Endodermal cell (in vitro differentiated cells): ENCODE measurements at regions not wholly inside any gene's neighbourhood (a gene's known extent, or its start where the extent isn't known, plus 50 kb on each side); places are given as distances from the start of the nearest gene placed in this dataset.

Experiments
- DNase-seq: peaks from one replicate; pipeline ENCODE4 v3.0.0-alpha.2; 2017
- H3K27ac ChIP-seq: 2 replicates; pipeline ENCODE4 v1.5.1; 2013; ENCODE audit warnings: mild to moderate bottlenecking, low read depth, low read length, moderate library complexity
- H3K27me3 ChIP-seq: 2 replicates; pipeline ENCODE4 v1.6.1; 2013; ENCODE audit warnings: mild to moderate bottlenecking, low read length, moderate library complexity; ENCODE audit not compliant: insufficient read depth, control insufficient read depth, poor library complexity, severe bottlenecking
- H3K36me3 ChIP-seq: 2 replicates; pipeline ENCODE4 v1.7.0; 2013; ENCODE audit warnings: mild to moderate bottlenecking, low read length, moderate library complexity; ENCODE audit not compliant: control insufficient read depth, insufficient read depth
- H3K4me1 ChIP-seq: one replicate; pipeline ENCODE4 v1.7.0; 2013; ENCODE audit warnings: low read length; ENCODE audit not compliant: control insufficient read depth, insufficient read depth
- H3K4me3 ChIP-seq: 2 replicates; pipeline ENCODE4 v1.5.1; 2013; ENCODE audit warnings: mild to moderate bottlenecking, low read length, moderate library complexity
- H3K9ac ChIP-seq: 2 replicates; pipeline ENCODE4 v1.6.1; 2013; ENCODE audit warnings: mild to moderate bottlenecking, low read length, moderate library complexity; ENCODE audit not compliant: poor library complexity, severe bottlenecking; ENCODE audit errors: extremely low read depth
- H3K9me3 ChIP-seq: 2 replicates; pipeline ENCODE4 v1.6.1; 2013; ENCODE audit warnings: mild to moderate bottlenecking, low read length, moderate library complexity; ENCODE audit not compliant: control insufficient read depth
- H3K27ac Mint-ChIP-seq: 2 replicates; pipeline ENCODE4 v1.8.0; 2020; ENCODE audit warnings: mixed read lengths
- H3K27me3 Mint-ChIP-seq: 2 replicates; pipeline ENCODE4 v1.8.0; 2021; ENCODE audit warnings: mild to moderate bottlenecking, mixed read lengths; ENCODE audit not compliant: insufficient read depth
- H3K36me3 Mint-ChIP-seq: 2 replicates; pipeline ENCODE4 v1.8.0; 2020; ENCODE audit warnings: low read depth, mixed read lengths
- H3K4me1 Mint-ChIP-seq: 2 replicates; pipeline ENCODE4 v1.8.0; 2020; ENCODE audit warnings: mixed read lengths
- H3K4me3 Mint-ChIP-seq: 2 replicates; pipeline ENCODE4 v1.8.0; 2020; ENCODE audit warnings: mild to moderate bottlenecking, moderate library complexity, mixed read lengths
- H3K9me3 Mint-ChIP-seq: 2 replicates; pipeline ENCODE4 v1.8.0; 2020; ENCODE audit warnings: mild to moderate bottlenecking, mixed read lengths
- WGBS, 2 experiments: methylation state at CpG; one replicate each; pipeline versions ENCODE4 v1.1.5 to v1.1.7; 2013; ENCODE audit warnings: missing lambda C conversion rate in 2 of 2, mixed read lengths in 1 of 2; ENCODE audit not compliant: insufficient coverage in 1 of 2, insufficient read length in 1 of 2; 5-methylcytosine and 5-hydroxymethylcytosine counted together
- TF ChIP-seq, protein P1 (sequence below): fragments of 200-600 bp; sonication (generic); conservative IDR thresholded peaks from 2 replicates; pipeline ENCODE4 v1.5.0; 2021; ENCODE audit warnings: antibody characterized with exemption, mild to moderate bottlenecking

DNA sequence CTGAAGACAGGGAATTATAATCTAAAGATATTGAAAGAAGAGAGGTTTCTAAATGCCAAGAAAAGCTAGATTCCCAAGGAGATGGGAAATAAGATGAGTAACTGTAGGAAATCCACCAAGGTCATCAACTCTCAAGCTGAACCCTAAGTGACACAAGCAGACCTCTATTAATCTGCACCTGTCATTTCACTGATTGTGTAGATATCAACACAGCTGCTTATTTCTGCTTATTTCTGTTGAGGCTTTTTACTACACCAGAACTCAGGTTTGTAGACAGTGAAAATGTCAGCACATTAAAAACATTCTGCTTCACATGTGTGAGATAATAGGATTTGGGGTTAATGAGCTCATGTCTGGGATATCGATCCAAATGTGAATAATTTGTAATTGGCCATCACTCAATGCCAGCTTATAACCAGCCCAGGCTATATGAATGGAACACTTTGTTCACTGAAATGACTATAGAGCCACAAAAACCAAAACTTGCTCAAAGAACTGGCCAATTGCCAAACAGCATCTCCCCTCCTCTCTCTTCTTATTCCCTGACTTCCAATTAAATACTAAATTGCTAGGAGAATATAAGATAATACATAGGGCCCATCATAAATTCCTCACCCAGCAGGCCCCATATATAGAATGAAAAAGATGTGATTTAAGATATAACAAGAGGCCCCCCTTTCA lies 188.7 kb upstream of the ARID2 start:
- H3K9me3 Mint-ChIP-seq, result no peaks in the 10 kb centered on the region
- no peak overlapping the region for H3K4me3 Mint-ChIP-seq

DNA sequence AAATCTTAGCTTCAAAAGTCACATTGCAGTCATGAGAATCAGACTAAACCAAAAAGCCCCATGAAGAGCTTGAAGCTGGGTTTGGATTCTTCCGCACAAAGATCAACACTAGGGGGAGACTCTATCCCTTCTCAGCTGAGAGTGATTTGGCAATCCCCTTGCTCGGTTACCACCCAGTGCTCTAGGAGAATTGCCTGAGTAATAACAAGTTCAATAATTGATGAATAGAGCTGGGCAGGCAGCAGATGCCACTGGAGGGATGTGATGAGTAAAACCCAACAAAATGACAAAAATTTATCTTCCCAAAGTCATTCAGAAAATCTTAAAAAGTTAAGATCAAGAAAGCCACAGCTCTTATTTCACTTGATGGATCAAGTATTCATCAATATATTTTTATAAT lies 185.6 kb upstream of the ARID2 start:
- Mint-ChIP-seq H3K27me3 (peaks cover 57% of the 10 kb centered on the region), H3K4me3 (no peak overlapping the region), H3K9me3 (peaks cover 3% of the 10 kb centered on the region), H3K4me1 (peaks cover 16% of the 10 kb centered on the region), H3K36me3 (no peaks in the 10 kb centered on the region), H3K27ac (no peak overlapping the region)
- Histone ChIP-seq H3K27ac (no peak overlapping the region), H3K36me3 (no peaks in the 10 kb centered on the region), H3K27me3 (peaks cover 47% of the 10 kb centered on the region), H3K4me1 (peaks cover 9% of the 10 kb centered on the region), H3K4me3 (no peak overlapping the region), H3K9me3 (no peaks in the 10 kb centered on the region), H3K9ac (no peak overlapping the region)
- TF ChIP-seq, protein P1, sequence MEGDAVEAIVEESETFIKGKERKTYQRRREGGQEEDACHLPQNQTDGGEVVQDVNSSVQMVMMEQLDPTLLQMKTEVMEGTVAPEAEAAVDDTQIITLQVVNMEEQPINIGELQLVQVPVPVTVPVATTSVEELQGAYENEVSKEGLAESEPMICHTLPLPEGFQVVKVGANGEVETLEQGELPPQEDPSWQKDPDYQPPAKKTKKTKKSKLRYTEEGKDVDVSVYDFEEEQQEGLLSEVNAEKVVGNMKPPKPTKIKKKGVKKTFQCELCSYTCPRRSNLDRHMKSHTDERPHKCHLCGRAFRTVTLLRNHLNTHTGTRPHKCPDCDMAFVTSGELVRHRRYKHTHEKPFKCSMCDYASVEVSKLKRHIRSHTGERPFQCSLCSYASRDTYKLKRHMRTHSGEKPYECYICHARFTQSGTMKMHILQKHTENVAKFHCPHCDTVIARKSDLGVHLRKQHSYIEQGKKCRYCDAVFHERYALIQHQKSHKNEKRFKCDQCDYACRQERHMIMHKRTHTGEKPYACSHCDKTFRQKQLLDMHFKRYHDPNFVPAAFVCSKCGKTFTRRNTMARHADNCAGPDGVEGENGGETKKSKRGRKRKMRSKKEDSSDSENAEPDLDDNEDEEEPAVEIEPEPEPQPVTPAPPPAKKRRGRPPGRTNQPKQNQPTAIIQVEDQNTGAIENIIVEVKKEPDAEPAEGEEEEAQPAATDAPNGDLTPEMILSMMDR, result peak; percentile 88
- 10 to 14% methylated on average over 2 of the region's 2 CpGs for WGBS, 2 experiments
- peak; percentile 84 for DNase-seq

More for the DNA sequence above, 188.7 kb upstream of the ARID2 start:
- H3K27me3 ChIP-seq, result peaks cover 47% of the 10 kb centered on the region
- TF ChIP-seq, protein P1, result no peak
- Mint-ChIP-seq H3K36me3 (no peaks in the 10 kb centered on the region), H3K4me1 (no peaks in the 10 kb centered on the region), H3K27me3 (peaks cover 48% of the 10 kb centered on the region), H3K27ac (no peak overlapping the region)
- no peaks in the 10 kb centered on the region for H3K4me1 ChIP-seq
- no peaks in the 10 kb centered on the region for H3K36me3 ChIP-seq
- 100% methylated on average over 1 of the region's 1 CpG; no CpG with 5 or more reads in 1 of the 2 experiments for WGBS, 2 experiments
- H3K4me3 ChIP-seq, result no peak overlapping the region
- no peak overlapping the region for H3K27ac ChIP-seq
- H3K9ac ChIP-seq, result no peak overlapping the region
- no peaks in the 10 kb centered on the region for H3K9me3 ChIP-seq
- DNase-seq, result no peak

DNA sequence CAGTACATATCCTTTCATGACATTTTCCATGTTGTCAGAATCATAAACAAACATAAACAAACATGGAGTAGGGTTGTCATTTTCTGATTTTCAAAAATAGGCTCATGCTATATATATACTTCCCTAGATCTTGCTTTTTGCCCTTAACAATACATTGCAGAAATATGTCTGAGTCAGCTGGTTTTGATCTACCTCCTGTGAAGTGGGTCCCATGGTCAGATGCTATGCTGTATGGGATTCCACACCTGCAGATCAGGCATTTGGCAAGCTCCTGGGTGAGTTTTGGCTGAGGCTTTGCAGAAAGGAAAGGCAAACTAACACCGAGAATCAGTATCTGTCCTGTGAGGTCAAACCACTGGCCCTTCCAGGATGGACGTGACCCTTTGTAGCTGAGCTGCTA lies 183.0 kb upstream of the ARID2 start:
- Histone ChIP-seq H3K36me3 (no peaks in the 10 kb centered on the region), H3K9me3 (peaks cover 4% of the 10 kb centered on the region), H3K27ac (no peak overlapping the region), H3K27me3 (peaks cover 47% of the 10 kb centered on the region), H3K4me3 (no peak overlapping the region), H3K9ac (no peak overlapping the region), H3K4me1 (peaks cover 9% of the 10 kb centered on the region)
- H3K27ac Mint-ChIP-seq, result no peak overlapping the region
- no peaks in the 10 kb centered on the region for H3K36me3 Mint-ChIP-seq
- no peak overlapping the region for H3K4me3 Mint-ChIP-seq
- peaks cover 58% of the 10 kb centered on the region for H3K27me3 Mint-ChIP-seq
- no peak for DNase-seq
- TF ChIP-seq, protein P1, result no peak
- H3K9me3 Mint-ChIP-seq, result peaks cover 3% of the 10 kb centered on the region
- peaks cover 25% of the 10 kb centered on the region for H3K4me1 Mint-ChIP-seq
- 87% methylated on average over 2 of the region's 2 CpGs for WGBS, 2 experiments
